HG03060 (cell line): ENCODE measurements at regions not wholly inside any gene's neighbourhood (a gene's known extent, or its start where the extent isn't known, plus 50 kb on each side); places are given as distances from the start of the nearest gene placed in this dataset.
"Not testable (repeated sequence)": the region's sequence is repeated elsewhere in the genome, so short reads cannot be mapped to it uniquely, and the experiment has no call there.

Experiments
- ATAC-seq: cut with Tn5 transposase; IDR thresholded peaks from one replicate; pipeline ENCODE4 v1.9.1; 2021; ENCODE audit warnings: low read depth, moderate number of reproducible peaks; ENCODE audit not compliant: unreplicated experiment

DNA sequence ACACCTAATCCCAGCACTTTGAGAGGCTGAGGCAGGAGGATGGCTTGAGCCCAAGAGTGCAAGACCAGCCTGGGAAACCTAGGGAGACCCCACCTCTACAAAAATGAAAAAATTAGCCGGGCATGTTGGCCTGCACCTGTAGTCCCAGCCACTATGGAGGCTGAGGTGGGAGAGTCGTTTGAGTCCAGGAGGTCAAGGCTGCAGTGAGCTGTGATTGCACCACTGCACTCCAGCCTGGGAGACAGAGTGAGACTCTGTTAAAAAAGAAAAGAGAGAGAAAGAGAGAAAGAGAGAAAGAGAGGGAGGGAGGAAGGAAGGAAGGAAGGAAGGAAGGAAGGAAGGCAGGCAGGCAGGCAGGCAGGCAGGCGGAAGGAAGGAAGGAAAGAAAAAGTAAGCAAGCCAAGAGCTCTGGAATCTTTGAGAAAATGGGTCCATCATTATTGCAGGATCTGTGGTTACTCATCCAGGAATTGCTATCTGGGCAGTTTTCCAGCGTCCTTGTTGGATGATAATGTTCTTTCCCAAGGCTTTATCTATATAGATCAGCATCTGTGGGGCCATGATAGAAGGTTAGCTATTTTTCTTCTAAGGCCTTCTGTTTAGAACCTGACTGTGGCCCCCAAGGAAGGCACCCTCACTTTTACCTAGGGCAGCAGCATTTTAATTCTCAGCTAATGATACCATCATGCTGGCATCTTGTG lies 533.2 kb upstream of the CDH5 start:
- ATAC-seq, result no peak

- ATAC-seq, result no peak
Measured at GRCh38 chr16:65832679-65833078, 533.8 kb upstream of the CDH5 start.

GRCh38 chr16:65831903-65832666 lies 534.4 kb upstream of the CDH5 start:
- ATAC-seq, result no peak

DNA sequence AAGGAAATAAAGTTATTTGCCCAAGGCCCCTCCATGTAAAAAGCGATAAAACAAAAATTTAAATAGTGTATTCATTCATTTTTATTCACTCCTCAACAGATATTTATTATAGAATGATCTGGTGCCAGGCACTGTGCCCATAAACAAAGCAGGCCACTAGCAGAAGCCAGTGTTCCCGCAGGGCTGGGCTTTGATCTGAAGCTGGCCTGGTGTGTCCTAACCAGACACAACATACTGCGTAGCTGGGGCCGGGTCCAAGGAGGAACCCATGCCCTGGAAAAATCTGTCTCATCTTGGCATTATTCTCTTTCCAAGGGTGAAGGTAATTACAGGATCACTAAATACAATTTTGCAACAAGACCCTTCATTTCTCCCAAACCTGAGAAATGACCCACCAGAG lies 537.4 kb upstream of the CDH5 start:
- no peak for ATAC-seq

DNA sequence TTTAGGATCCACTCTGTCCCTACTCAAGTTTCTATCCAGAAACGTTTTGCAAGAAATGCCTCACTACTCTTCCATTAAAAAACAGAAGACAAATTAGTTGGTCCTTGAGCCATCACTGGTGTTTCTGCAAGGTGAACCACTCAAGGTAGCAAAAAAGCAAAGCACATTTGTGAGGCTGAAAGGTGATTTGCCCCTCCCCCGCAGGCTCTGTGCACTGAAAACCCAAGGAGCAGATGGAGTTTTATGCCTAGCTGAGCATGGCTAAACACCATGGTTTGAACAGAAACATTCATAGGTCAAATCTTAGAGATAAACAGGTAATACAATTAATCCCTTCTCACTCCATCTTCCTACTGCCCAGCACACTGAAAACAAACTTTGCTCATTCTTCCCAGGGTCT lies 538.2 kb upstream of the CDH5 start:
- ATAC-seq, result no peak

DNA sequence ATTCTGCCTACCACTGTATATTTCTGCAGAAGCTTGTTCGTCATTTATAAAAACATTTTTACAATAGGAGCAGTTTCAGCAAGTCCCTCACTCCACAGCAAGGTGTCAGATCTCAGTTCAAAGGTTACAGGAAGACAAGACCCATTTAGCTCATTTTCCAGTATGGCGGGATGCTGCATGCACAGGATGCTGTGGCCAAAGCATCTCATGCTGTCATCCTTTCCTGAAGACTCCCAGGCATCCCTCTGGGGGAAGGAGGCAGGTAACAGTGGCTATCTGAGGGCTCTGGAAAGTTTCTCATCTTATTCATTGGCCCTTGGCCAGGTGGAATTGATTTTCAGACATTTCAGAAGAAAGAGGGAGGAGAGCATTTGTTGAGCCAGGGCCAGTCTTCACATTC lies 539.3 kb upstream of the CDH5 start:
- ATAC-seq, result no peak

DNA sequence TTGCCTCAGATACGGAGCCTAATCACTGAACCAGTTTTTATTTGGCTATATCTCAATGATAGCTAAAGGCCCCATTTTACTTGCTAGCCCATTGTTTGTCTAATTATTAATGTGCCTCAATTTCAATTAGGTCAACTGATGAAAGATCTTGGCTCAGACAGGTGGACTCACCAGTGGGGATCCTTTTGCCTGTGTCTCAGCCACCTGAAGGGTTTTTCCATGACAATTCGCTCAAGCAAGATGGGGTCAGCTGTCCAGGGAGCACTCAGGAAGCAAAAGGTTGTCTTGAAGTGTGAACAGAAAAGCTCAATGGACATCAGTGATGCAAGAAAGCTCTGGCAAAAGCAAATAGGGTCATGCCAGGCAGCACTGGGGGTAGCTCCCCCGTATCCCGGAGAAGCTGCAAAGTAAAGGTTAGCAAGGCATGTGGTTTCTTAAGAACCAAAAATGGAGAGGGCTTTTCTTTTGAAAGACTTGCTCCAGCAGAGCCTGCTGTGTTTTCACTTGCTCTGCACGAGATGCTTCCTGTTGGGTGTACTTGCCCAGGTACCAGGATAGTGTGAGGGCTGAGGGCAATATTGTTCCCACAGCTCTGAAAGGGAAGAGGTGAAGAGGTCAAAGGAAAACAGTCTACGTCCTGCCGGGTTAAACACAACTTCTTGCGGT lies 541.2 kb upstream of the CDH5 start:
- ATAC-seq, result no peak

GRCh38 chr16:65822148-65822547 lies 544.3 kb upstream of the CDH5 start:
- ATAC-seq, result no peak

- no peak for ATAC-seq
Measured at GRCh38 chr16:65819136-65819898, 547.2 kb upstream of the CDH5 start.

DNA sequence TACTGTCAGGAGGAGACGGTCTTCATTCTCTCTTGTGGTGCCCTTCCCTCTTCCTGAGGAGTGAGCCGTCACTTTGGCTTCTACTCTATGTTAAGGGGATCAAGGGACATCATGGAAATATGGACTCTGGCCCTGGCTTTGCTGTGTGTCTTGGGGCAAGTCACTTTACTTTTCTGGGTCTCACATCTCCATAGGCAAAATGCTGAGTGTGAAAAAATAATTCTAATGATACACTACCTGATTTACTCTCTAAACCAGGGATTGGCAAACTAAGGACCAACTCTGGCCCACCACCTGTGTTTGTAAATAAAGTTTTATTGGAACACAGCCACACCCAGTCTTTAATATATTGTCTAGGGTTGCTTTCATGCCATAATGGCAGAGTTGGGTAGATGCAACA lies 548.7 kb upstream of the CDH5 start:
- no peak for ATAC-seq

GRCh38 chr16:65817066-65817465 lies 549.4 kb upstream of the CDH5 start:
- ATAC-seq, result no peak

DNA sequence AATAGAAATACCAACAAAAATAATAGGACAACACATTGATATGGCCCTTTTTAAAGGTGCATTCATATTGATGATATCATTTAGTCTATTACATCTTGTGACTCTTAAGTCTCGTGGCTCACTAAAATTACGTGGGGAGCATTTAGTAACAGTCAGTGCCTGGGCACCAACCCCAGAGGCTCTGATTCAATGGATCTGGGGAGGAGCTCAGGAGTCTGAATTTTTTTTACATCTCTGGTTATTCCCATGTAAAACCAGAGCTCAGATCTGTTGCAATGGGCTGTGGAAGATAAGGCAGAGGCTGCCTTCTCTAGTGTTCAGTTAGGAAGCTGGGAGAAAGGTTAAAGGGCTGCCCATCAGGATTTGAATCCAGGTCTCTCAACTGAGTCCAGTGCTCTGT lies 549.9 kb upstream of the CDH5 start:
- no peak for ATAC-seq

GRCh38 chr16:65815707-65816106 lies 550.8 kb upstream of the CDH5 start:
- no peak for ATAC-seq

DNA sequence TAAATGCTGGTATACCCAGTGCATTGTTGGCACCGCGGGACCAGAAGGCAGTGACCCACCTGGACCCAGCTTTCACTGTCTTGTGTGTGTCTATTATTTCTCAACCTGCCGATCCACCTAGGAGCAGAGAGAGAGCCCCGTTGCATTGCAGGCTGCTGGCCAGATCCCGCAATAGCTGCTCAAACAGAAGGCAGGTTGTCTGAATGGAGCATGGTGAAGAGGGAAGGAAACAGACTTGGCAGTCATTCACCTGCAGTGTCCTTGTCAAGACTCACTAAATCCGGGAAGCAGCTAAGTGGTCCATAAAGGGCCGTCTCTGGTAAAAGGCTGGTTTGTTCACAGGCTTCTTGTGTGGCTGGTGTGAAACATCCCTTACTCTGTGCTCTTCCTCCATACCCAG lies 552.6 kb upstream of the CDH5 start:
- not testable (repeated sequence) for ATAC-seq

GRCh38 chr16:65809627-65810026 lies 556.9 kb upstream of the CDH5 start:
- ATAC-seq, result no peak

DNA sequence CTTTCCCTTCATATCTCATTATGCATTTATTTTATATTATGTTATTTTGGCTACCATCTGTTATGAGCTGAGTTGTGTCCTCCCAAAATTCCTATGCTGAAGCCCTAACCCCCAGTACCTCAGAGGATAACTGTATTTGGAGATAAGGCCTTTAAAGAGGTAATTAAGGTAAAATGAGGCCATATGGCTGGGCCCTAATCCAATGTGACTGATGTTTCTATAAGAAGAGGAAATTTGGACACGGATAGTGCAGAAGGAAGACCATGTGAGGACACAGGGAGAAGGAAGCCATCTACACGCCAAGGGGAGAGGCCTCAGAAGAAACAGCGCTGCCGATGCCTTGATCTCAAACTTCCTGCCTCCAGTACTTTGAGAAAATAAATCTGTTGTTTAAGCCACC lies 557.7 kb upstream of the CDH5 start:
- no peak for ATAC-seq

- ATAC-seq, result no peak
Measured at GRCh38 chr16:65807858-65808257, 558.6 kb upstream of the CDH5 start.

- ATAC-seq, result not testable (repeated sequence)
Measured at GRCh38 chr16:65805704-65806103, 560.8 kb upstream of the CDH5 start.

DNA sequence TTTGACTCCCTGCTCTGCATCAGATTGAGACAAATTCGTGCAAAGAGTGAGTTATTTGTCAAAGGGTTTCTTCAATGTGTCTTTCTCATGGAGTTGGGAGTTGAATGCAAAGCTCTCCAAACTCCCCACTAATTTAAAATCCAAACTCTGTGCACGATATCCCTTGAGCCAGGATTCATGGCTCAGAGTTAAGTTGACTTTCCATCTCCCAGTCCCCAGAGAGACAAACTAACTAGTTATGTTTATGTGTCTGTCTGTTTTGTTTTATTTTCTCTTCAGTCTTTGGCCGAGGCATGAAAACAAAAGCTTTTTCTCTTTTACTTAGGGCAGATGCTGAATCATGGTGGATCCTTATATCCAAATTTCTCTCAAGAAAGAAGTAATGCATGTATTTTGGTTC lies 570.0 kb upstream of the CDH5 start:
- ATAC-seq, result no peak

DNA sequence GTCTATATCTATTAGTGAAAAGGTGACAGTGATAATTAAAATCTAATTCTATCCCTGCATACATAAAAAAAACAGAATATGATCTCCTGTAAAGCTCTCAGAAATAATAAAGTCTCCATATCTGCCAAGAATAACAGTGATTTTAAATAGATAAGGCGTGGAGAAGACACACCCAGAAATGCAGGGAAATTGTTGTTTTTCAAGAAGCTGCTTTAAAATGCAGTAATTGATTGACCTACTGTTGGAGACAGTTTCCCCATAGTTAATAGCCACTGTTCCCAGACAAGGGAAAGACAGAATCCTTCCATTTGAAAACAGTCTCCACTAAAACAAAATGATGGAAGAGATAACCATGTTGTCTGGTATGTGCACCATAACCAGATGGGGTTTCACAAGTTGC lies 571.5 kb upstream of the CDH5 start:
- no peak for ATAC-seq

GRCh38 chr16:65793781-65794180 lies 572.7 kb upstream of the CDH5 start:
- no peak for ATAC-seq
